ENCODE measurements at regions not wholly inside any gene's neighbourhood (a gene's known extent, or its start where the extent isn't known, plus 50 kb on each side); places are given as distances from the start of the nearest gene placed in this dataset.

- Histone ChIP-seq H2BK12ac (ENCODE audit: low read depth, low read length) (no peak overlapping the region), H3K14ac (ENCODE audit: insufficient read length) (no peak overlapping the region), H3K23ac (ENCODE audit: insufficient read length) (no peak overlapping the region), H3K18ac (ENCODE audit: extremely low read depth, low read length) (no peak overlapping the region), H3K4ac (replicated peaks; ENCODE audit: insufficient read length, low read depth, low read length) (no peak overlapping the region), H3K79me1 (ENCODE audit: low read depth, low read length) (no peaks in the 10 kb centered on the region), H4K8ac (ENCODE audit: extremely low read depth, insufficient read depth, low read length) (no peak overlapping the region), H3K79me2 (ENCODE audit: control insufficient read depth in 1 of 2, insufficient read depth in 2 of 2, low read length in 2 of 2) (no peaks in the 10 kb centered on the region), H4K20me1 (replicated peaks in 1 of 2; ENCODE audit: control insufficient read depth in 1 of 2, insufficient read depth in 2 of 2, low read length in 2 of 2) (no peaks in the 10 kb centered on the region), H2BK120ac (replicated peaks; ENCODE audit: low read depth, low read length) (no peak overlapping the region), H3K9ac (replicated peaks in 1 of 4; ENCODE audit: extremely low read depth in 1 of 4, low read depth in 3 of 4, low read length in 3 of 4) (no peak overlapping the region), H3K36me3 (ENCODE audit: control insufficient read depth in 2 of 4, insufficient read depth in 4 of 4, low read length in 3 of 4) (peaks cover 2 to 5% (median 3%) of the 10 kb centered on the region in 4 experiments; a peak in 3 of 8 replicates), H2BK15ac (ENCODE audit: low read length) (no peak overlapping the region), H3K4me1 (replicated peaks in 1 of 4; ENCODE audit: control insufficient read depth in 3 of 4, insufficient read depth in 4 of 4, low read length in 3 of 4) (no peaks in the 10 kb centered on the region), H2AK5ac (ENCODE audit: low read depth, low read length) (no peak overlapping the region), H4K91ac (replicated peaks; ENCODE audit: insufficient read length, low read length) (no peak overlapping the region), H3K56ac (replicated peaks; ENCODE audit: insufficient read length, low read depth, low read length) (no peak overlapping the region), H3K27me3 (replicated peaks in 1 of 4; ENCODE audit: control insufficient read depth in 3 of 4, extremely low read depth in 1 of 4, insufficient read depth in 3 of 4, low read length in 3 of 4) (no peaks in the 10 kb centered on the region), H3K4me2 (ENCODE audit: insufficient read depth in 1 of 2, low read depth in 2 of 2, low read length in 2 of 2) (no peak overlapping the region), H2BK20ac (ENCODE audit: low read length) (no peak overlapping the region), H3K9me3 (ENCODE audit: insufficient read depth in 2 of 2, low read depth in 1 of 2, low read length in 1 of 2) (peaks cover 27 to 30% of the 10 kb centered on the region in 2 experiments), H3K4me3 (ENCODE audit: extremely low read depth in 1 of 4, insufficient read depth in 2 of 4, low read depth in 3 of 4, low read length in 4 of 4) (no peak overlapping the region), H2BK5ac (ENCODE audit: low read depth, low read length) (no peak overlapping the region), H2AFZ (ENCODE audit: low read length) (no peak overlapping the region), H3K27ac (ENCODE audit: low read depth, low read length) (no peak overlapping the region), H4K5ac (ENCODE audit: insufficient read length, low read depth, low read length) (no peak overlapping the region), H3K23me2 (ENCODE audit: low read depth, low read length) (no peaks in the 10 kb centered on the region)
- POLR2A ChIA-PET (ENCODE audit: partially characterized antibody) = no interaction called here
- FAIRE-seq = no peak
- CTCF ChIA-PET (ENCODE audit: partially characterized antibody) = interaction anchor here (1.1 kb wide), 1 partner anchor 170 kb away, joined by 3 read pairs; no protein-coding TSS in a partner anchor
- WGBS, 2 experiments (ENCODE audit: extremely low coverage in 1 of 2, insufficient coverage in 1 of 2, insufficient read length in 1 of 2, insufficient replicate concordance in 2 of 2, low coverage in 1 of 2, low lambda C conversion rate in 2 of 2, missing lambda C conversion rate in 1 of 2) = 95% methylated on average over 2 of the region's 2 CpGs; no CpG with 5 or more reads in 1 of the 2 experiments
- DNase-seq (ENCODE audit: low read depth in 1 of 2, low spot score in 2 of 2) = no peak
- TF ChIP-seq POLR2AphosphoS5 (IDR thresholded peaks at IDR 0.05; ENCODE audit: low read depth, low read length) (no peak), ATF3 (IDR thresholded peaks at IDR 0.05; ENCODE audit: insufficient read depth, low read depth, low read length) (no peak), CTCF (IDR thresholded peaks at IDR 0.05; ENCODE audit: control extremely low read depth in 1 of 3, insufficient read depth in 1 of 3, low read depth in 1 of 3, low read length in 3 of 3) (no peak), EZH2 (IDR thresholded peaks at IDR 0.05; ENCODE audit: low read depth, low read length, severe bottlenecking) (no peak), ASH2L (IDR thresholded peaks at IDR 0.05; ENCODE audit: low read length) (no peak), E2F6 (IDR thresholded peaks at IDR 0.05) (no peak), MAFK (IDR thresholded peaks at IDR 0.05; ENCODE audit: low read depth, low read length) (no peak), BCL11A (IDR thresholded peaks at IDR 0.05; ENCODE audit: low read depth in 2 of 2, low read length in 2 of 2) (no peak), TAF7 (optimal IDR thresholded peaks at IDR 0.05; ENCODE audit: borderline replicate concordance, low read depth, low read length) (no peak), CBX8 (IDR thresholded peaks at IDR 0.05; ENCODE audit: borderline replicate concordance, low read depth, low read length) (no peak), YY1 (IDR thresholded peaks at IDR 0.05; ENCODE audit: low read depth, low read length) (no peak)
Measured at GRCh38 chr2:35580956-35581355, 774.6 kb upstream of the CRIM1 start.

All from H1 (cell line).